ENCODE measurements at regions not wholly inside any gene's neighbourhood (a gene's known extent, or its start where the extent isn't known, plus 50 kb on each side); places are given as distances from the start of the nearest gene placed in this dataset.

DNA sequence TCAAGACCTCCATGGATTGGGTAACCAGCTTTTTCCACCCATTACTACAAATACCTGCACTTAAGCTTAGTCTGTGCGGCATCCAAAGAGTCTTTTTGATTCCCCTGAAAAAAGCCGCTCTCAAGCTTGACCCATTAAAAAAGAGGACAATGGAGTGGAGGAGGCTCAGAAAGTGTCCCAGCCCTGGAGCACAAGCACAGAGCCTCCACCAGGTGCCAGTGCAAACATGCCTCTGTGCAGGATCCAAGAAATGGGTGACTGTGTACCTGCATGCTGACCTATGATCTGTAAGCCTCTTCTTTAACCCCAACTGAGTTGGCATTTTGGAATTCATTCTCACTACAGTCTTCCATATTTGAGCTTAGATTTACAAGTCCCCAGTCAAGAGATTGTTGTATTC lies 168.3 kb upstream of the TLE4 start:
- TF ChIP-seq, protein P1, sequence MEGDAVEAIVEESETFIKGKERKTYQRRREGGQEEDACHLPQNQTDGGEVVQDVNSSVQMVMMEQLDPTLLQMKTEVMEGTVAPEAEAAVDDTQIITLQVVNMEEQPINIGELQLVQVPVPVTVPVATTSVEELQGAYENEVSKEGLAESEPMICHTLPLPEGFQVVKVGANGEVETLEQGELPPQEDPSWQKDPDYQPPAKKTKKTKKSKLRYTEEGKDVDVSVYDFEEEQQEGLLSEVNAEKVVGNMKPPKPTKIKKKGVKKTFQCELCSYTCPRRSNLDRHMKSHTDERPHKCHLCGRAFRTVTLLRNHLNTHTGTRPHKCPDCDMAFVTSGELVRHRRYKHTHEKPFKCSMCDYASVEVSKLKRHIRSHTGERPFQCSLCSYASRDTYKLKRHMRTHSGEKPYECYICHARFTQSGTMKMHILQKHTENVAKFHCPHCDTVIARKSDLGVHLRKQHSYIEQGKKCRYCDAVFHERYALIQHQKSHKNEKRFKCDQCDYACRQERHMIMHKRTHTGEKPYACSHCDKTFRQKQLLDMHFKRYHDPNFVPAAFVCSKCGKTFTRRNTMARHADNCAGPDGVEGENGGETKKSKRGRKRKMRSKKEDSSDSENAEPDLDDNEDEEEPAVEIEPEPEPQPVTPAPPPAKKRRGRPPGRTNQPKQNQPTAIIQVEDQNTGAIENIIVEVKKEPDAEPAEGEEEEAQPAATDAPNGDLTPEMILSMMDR (IDR thresholded peaks at IDR 0.05; ENCODE audit: extremely low read depth in 1 of 2, insufficient read depth in 1 of 2, low read depth in 1 of 2, low read length in 2 of 2): no peak
- TF ChIP-seq MYC (IDR thresholded peaks at IDR 0.05; ENCODE audit: low read depth, low read length) (no peak), POLR2A (IDR thresholded peaks at IDR 0.05; ENCODE audit: low read depth, low read length) (no peak), POLR2AphosphoS5 (IDR thresholded peaks at IDR 0.05; ENCODE audit: insufficient read depth, low read depth, low read length) (no peak), GATA2 (IDR thresholded peaks at IDR 0.05; ENCODE audit: insufficient read depth, insufficient read length, low read depth, low read length) (no peak), EZH2 (IDR thresholded peaks at IDR 0.05; ENCODE audit: borderline replicate concordance, low read depth, low read length, severe bottlenecking) (no peak), FOS (IDR thresholded peaks at IDR 0.05; ENCODE audit: borderline replicate concordance, insufficient read depth, low read length) (no peak), JUN (IDR thresholded peaks at IDR 0.05; ENCODE audit: borderline replicate concordance, insufficient read depth, insufficient read length, low read depth) (no peak)
- TF ChIP-seq, protein P2, sequence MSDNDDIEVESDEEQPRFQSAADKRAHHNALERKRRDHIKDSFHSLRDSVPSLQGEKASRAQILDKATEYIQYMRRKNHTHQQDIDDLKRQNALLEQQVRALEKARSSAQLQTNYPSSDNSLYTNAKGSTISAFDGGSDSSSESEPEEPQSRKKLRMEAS (IDR thresholded peaks at IDR 0.05; ENCODE audit: insufficient read depth, insufficient read length): no peak
